ENCODE measurements at regions not wholly inside any gene's neighbourhood (a gene's known extent, or its start where the extent isn't known, plus 50 kb on each side); places are given as distances from the start of the nearest gene placed in this dataset.

DNA sequence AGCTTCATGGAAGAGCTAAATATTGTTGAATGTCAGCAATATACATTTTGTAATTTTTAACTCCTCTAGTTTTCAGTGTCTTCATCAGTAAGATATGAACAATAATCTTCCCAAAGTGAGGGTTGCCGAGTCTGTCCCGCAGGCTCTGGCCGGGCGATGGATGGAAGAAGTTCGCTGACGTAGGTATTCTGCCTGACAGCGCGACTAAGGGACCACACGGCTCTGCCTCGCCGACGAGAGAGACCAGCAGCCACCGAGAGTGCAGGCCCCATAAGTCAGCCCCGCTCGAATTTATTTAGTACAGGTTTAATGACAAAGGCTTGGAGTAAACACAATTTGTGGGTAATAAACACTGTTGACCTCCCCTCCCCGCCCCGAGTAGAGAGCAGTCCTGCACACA is 427.4 kb upstream of the NECTIN3 start:
- no peak for DNase-seq
- Histone ChIP-seq H3K23ac (ENCODE audit: insufficient read length, low read depth, low read length) (no peak overlapping the region), H3K27me3 (ENCODE audit: insufficient read depth, low read length) (no peaks in the 10 kb centered on the region), H3K4ac (ENCODE audit: low read depth, low read length) (no peak overlapping the region), H2BK120ac (ENCODE audit: low read depth, low read length, poor library complexity, severe bottlenecking) (no peak overlapping the region), H3K27ac (ENCODE audit: insufficient read length, low read depth, low read length) (no peak overlapping the region), H2AK5ac (ENCODE audit: insufficient read length, low read length) (no peak overlapping the region), H3K9ac (ENCODE audit: extremely low read depth, insufficient read length, low read length) (no peak overlapping the region), H3K18ac (ENCODE audit: insufficient read length, low read depth, low read length) (no peak overlapping the region), H3K14ac (ENCODE audit: insufficient read depth, low read length) (no peak overlapping the region), H3K79me1 (ENCODE audit: insufficient read depth, low read depth, low read length, poor library complexity, severe bottlenecking) (no peaks in the 10 kb centered on the region), H4K20me1 (ENCODE audit: control insufficient read depth, insufficient read depth, insufficient read length) (no peaks in the 10 kb centered on the region), H4K8ac (replicated peaks; ENCODE audit: insufficient read length, low read depth, low read length) (no peak overlapping the region), H2BK5ac (ENCODE audit: insufficient read length, low read length) (no peak overlapping the region), H4K91ac (ENCODE audit: insufficient read length, low read depth, low read length) (no peak overlapping the region), H3K9me3 (ENCODE audit: control insufficient read depth, low read depth, low read length) (no peaks in the 10 kb centered on the region), H3K4me2 (ENCODE audit: insufficient read depth, insufficient read length, low read length) (no peak overlapping the region), H2BK15ac (ENCODE audit: low read depth, low read length) (no peak overlapping the region), H3K56ac (ENCODE audit: insufficient read length, low read depth, low read length) (no peak overlapping the region), H2BK12ac (ENCODE audit: insufficient read length, low read depth, low read length) (no peak overlapping the region), H4K5ac (ENCODE audit: insufficient read length, low read depth, low read length) (no peak overlapping the region), H3K4me1 (ENCODE audit: insufficient read depth, low read length) (no peaks in the 10 kb centered on the region), H3K79me2 (ENCODE audit: insufficient read depth, low read length) (no peaks in the 10 kb centered on the region), H2AFZ (ENCODE audit: low read length) (no peak overlapping the region), H2BK20ac (ENCODE audit: low read depth, low read length, poor library complexity, severe bottlenecking) (no peak overlapping the region), H3T11ph (ENCODE audit: low read length) (no peak overlapping the region), H3K23me2 (ENCODE audit: insufficient read length, low read depth, low read length, poor library complexity, severe bottlenecking) (no peaks in the 10 kb centered on the region)
- Mint-ChIP-seq H3K27me3 (ENCODE audit: low read depth) (no peaks in the 10 kb centered on the region), H3K27ac (no peak overlapping the region), H3K4me3 (no peak overlapping the region), H3K36me3 (ENCODE audit: insufficient read depth in 1 of 3, low read depth in 3 of 3) (peaks cover 5 to 13% (median 10%) of the 10 kb centered on the region in 3 experiments), H3K4me1 (peaks cover 0 to 9% of the 10 kb centered on the region in 2 experiments; a peak in 3 of 4 replicates), H3K9me3 (peaks cover 3 to 10% of the 10 kb centered on the region in 2 experiments; a peak in 3 of 5 replicates)
- WGBS (ENCODE audit: extremely low coverage, insufficient read length, low lambda C conversion rate) = no CpG with 5 or more reads among the region's 17 CpGs
- TF ChIP-seq CTCF (conservative IDR thresholded peaks at IDR 0.05) = no peak

All from H9 (cell line).